Breast epithelium (tissue), 3 donors: ENCODE measurements at regions not wholly inside any gene's neighbourhood (a gene's known extent, or its start where the extent isn't known, plus 50 kb on each side); places are given as distances from the start of the nearest gene placed in this dataset.

ENCODE experiments used
- POLR2A ChIP-seq: fragments of 450-650 bp; IDR thresholded peaks from one replicate; pipeline ENCODE4 v1.6.1; 2016; ENCODE audit warnings: antibody characterized with exemption, mild to moderate bottlenecking, moderate library complexity
- POLR2AphosphoS5 ChIP-seq, 3 donors: sonication (generic); formaldehyde crosslinking; IDR thresholded peaks; one replicate each; pipeline ENCODE4 v1.6.1; 2017; ENCODE audit warnings: antibody characterized with exemption in 3 of 3
- TF ChIP-seq, protein P1 (sequence below), 3 donors: fragments of 450-650 bp; IDR thresholded peaks; one replicate each; pipeline ENCODE4 v1.5.1; 2016 to 2017; ENCODE audit warnings: antibody characterized with exemption in 3 of 3, mild to moderate bottlenecking in 3 of 3, moderate library complexity in 3 of 3

DNA sequence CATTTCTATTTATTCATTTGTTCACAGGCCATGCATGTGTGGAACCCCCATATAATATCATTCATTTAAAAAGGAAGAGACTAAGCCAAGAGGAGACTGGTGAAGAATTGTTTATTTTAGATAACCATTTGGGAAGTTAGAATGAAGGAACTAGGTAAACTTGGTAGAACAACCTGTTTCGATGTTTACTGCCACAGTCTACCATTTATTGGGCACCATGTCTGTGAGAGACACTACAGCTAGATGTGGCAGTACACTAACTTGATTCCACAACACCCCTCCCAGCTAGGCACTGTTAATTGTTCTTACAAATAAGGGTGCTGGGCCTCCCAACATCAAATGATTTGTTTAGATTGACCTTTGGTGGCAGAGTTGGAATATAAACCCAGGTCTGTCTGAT is 592.4 kb downstream of the EPM2A start:
- TF ChIP-seq POLR2A (no peak), POLR2AphosphoS5 (IDR thresholded peaks at IDR 0.05) (no peak)
- TF ChIP-seq, protein P1, sequence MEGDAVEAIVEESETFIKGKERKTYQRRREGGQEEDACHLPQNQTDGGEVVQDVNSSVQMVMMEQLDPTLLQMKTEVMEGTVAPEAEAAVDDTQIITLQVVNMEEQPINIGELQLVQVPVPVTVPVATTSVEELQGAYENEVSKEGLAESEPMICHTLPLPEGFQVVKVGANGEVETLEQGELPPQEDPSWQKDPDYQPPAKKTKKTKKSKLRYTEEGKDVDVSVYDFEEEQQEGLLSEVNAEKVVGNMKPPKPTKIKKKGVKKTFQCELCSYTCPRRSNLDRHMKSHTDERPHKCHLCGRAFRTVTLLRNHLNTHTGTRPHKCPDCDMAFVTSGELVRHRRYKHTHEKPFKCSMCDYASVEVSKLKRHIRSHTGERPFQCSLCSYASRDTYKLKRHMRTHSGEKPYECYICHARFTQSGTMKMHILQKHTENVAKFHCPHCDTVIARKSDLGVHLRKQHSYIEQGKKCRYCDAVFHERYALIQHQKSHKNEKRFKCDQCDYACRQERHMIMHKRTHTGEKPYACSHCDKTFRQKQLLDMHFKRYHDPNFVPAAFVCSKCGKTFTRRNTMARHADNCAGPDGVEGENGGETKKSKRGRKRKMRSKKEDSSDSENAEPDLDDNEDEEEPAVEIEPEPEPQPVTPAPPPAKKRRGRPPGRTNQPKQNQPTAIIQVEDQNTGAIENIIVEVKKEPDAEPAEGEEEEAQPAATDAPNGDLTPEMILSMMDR (IDR thresholded peaks at IDR 0.05), result no peak
